Upper lobe of right lung (tissue), 1 donor: ENCODE measurements at regions not wholly inside any gene's neighbourhood (a gene's known extent, or its start where the extent isn't known, plus 50 kb on each side); places are given as distances from the start of the nearest gene placed in this dataset.

Source experiments
- ATAC-seq: fragments of 200-7000 bp; cut with Tn5 transposase; one replicate; pipeline ENCODE4 v1.9.1; 2020; ENCODE audit warnings: mild to moderate bottlenecking, moderate library complexity
- DNase-seq: peaks from one replicate; pipeline ENCODE4 v3.0.0-alpha.2; 2020
- H3K27ac ChIP-seq: fragments of 200-600 bp; one replicate; pipeline ENCODE4 v1.8.0; 2022
- H3K27me3 ChIP-seq: fragments of 200-600 bp; one replicate; pipeline ENCODE4 v1.8.0; 2022; ENCODE audit warnings: mild to moderate bottlenecking
- H3K36me3 ChIP-seq: fragments of 200-600 bp; one replicate; pipeline ENCODE4 v1.8.0; 2022
- H3K4me1 ChIP-seq: fragments of 200-600 bp; one replicate; pipeline ENCODE4 v1.8.0; 2022
- H3K4me3 ChIP-seq: fragments of 200-600 bp; one replicate; pipeline ENCODE4 v1.8.0; 2022; ENCODE audit warnings: mild to moderate bottlenecking
- H3K9me3 ChIP-seq: fragments of 200-600 bp; one replicate; pipeline ENCODE4 v1.8.0; 2022
- CTCF ChIP-seq: fragments of 200-600 bp; IDR thresholded peaks from one replicate; pipeline ENCODE4 v1.8.0; 2022; ENCODE audit warnings: antibody characterized with exemption
- intact Hi-C: fragments of 100-400 bp; cut with DNase I; formaldehyde crosslinking; loops from one replicate; pipeline ENCODE4 v1.11.0; 2022
- donor health status: DM: no; HTN: yes; CAD: no; lungs with severe emphysema.

- Histone ChIP-seq H3K36me3 (no peaks in the 10 kb centered on the region), H3K4me3 (no peak overlapping the region), H3K9me3 (no peaks in the 10 kb centered on the region), H3K27me3 (no peaks in the 10 kb centered on the region), H3K4me1 (no peaks in the 10 kb centered on the region), H3K27ac (no peak overlapping the region)
- peak; percentile 46 for DNase-seq
- ATAC-seq = no peak
- intact Hi-C loops = no loop called here
- TF ChIP-seq CTCF = no peak
Observed at GRCh38 chr19:30131722-30132291, 189.8 kb downstream of the URI1 start.

- intact Hi-C loops = no loop called here
- ATAC-seq = no peak
- H3K4me1 ChIP-seq = no peaks in the 10 kb centered on the region
Observed at GRCh38 chr19:30132343-30133075, 190.5 kb downstream of the URI1 start.

DNA sequence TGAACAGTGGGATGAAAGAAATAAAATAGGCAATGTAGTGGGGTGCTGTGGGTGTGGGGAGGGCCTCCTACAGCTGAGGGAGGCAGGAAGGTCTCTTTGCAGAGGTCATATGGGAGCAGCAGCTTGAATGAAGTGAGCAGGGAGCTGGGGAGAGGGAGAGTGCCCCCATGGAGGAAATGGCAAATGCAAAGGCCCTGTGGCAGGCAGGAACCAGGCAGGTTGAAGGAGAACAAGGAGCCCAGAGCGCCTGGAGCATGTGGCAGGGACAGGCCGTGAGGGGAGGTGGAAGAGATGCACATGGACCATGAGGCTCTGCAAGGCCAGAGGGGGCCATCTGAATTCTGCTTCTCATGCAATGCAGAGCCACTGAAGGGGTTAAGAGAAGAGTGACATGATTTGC lies 191.8 kb downstream of the URI1 start:
- no peak for TF ChIP-seq CTCF
- no peak for ATAC-seq
- Histone ChIP-seq H3K4me3 (no peak overlapping the region), H3K27ac (no peak overlapping the region), H3K27me3 (no peaks in the 10 kb centered on the region), H3K9me3 (no peaks in the 10 kb centered on the region), H3K4me1 (no peaks in the 10 kb centered on the region), H3K36me3 (no peaks in the 10 kb centered on the region)
- intact Hi-C loops = no loop called here
- no peak for DNase-seq

More at GRCh38 chr19:30132343-30133075, 190.5 kb downstream of the URI1 start:
- TF ChIP-seq CTCF = no peak
- H3K4me3 ChIP-seq = no peak overlapping the region
- no peak overlapping the region for H3K27ac ChIP-seq
- no peaks in the 10 kb centered on the region for H3K9me3 ChIP-seq
- H3K27me3 ChIP-seq = no peaks in the 10 kb centered on the region
- no peaks in the 10 kb centered on the region for H3K36me3 ChIP-seq
- peak; percentile 43 for DNase-seq

GRCh38 chr19:30135093-30135757 lies 193.2 kb downstream of the URI1 start:
- DNase-seq (no peak), ATAC-seq (no peak)
- H3K27me3 ChIP-seq = no peaks in the 10 kb centered on the region
- TF ChIP-seq CTCF = no peak
- no peaks in the 10 kb centered on the region for H3K36me3 ChIP-seq
- H3K27ac ChIP-seq = no peak overlapping the region
- no peaks in the 10 kb centered on the region for H3K4me1 ChIP-seq
- H3K9me3 ChIP-seq = no peaks in the 10 kb centered on the region
- intact Hi-C loops = no loop called here
- no peak overlapping the region for H3K4me3 ChIP-seq

GRCh38 chr19:30135797-30136196 lies 193.8 kb downstream of the URI1 start:
- no peaks in the 10 kb centered on the region for H3K27me3 ChIP-seq
- no peaks in the 10 kb centered on the region for H3K4me1 ChIP-seq
- TF ChIP-seq CTCF = no peak
- H3K9me3 ChIP-seq = no peaks in the 10 kb centered on the region
- no peak overlapping the region for H3K4me3 ChIP-seq
- no peak for ATAC-seq
- no peak overlapping the region for H3K27ac ChIP-seq
- DNase-seq = no peak
- intact Hi-C loops = no loop called here
- H3K36me3 ChIP-seq = no peaks in the 10 kb centered on the region
